Liver (tissue), 3 donors: ENCODE measurements at regions not wholly inside any gene's neighbourhood (a gene's known extent, or its start where the extent isn't known, plus 50 kb on each side); places are given as distances from the start of the nearest gene placed in this dataset.

Experiments used
- EGR1 ChIP-seq, 2 donors: IDR thresholded peaks; 2 replicates each; pipeline ENCODE4 v1.6.1; 2016 to 2018; ENCODE audit warnings: antibody characterized with exemption in 2 of 2, low read depth in 2 of 2
- TAF1 ChIP-seq: conservative IDR thresholded peaks from 2 replicates; pipeline ENCODE4 v1.6.1; 2016; ENCODE audit warnings: antibody characterized with exemption, mild to moderate bottlenecking
- YY1 ChIP-seq: IDR thresholded peaks from 2 replicates; pipeline ENCODE4 v1.6.1; 2016; ENCODE audit warnings: antibody characterized with exemption, mild to moderate bottlenecking
- TF ChIP-seq, protein P1 (sequence below): fragments of 150-350 bp; IDR thresholded peaks from 2 replicates; pipeline ENCODE4 v1.5.1; 2017; ENCODE audit warnings: improper control_type of control experiment, low read depth, low read length; ENCODE audit not compliant: missing input control
- TF ChIP-seq, protein P2 (sequence below): IDR thresholded peaks from 2 replicates; pipeline ENCODE4 v1.6.1; 2016; ENCODE audit warnings: antibody characterized with exemption, mild to moderate bottlenecking
- TF ChIP-seq, protein P3 (sequence below): IDR thresholded peaks from 2 replicates; pipeline ENCODE4 v1.6.1; 2016; ENCODE audit warnings: antibody characterized with exemption
- donor health status: healthy.
- donor health status: healthy.

DNA sequence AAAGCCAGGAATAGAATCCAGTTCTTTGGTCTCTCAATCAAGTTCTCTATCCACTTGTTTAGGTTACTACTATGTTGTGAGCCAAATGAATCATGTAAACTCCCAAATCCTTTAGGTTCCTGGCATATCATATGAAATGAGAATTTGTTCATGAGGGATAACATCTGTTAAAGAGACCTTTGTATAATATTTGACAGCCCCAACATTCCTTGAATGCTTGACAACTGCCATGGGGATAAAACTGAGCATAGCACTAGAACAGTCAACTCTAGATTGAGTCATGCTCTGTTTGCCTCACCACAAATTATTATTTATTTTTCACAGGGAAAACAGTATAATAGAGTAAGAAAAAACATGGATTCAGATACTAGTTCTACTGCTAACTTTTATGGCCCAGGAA lies 93.3 kb downstream of the NAA11 start:
- TF ChIP-seq YY1 (no peak), EGR1 (IDR thresholded peaks at IDR 0.05; ENCODE audit: low read depth in 2 of 2) (no peak), TAF1 (no peak)
- TF ChIP-seq, protein P1, sequence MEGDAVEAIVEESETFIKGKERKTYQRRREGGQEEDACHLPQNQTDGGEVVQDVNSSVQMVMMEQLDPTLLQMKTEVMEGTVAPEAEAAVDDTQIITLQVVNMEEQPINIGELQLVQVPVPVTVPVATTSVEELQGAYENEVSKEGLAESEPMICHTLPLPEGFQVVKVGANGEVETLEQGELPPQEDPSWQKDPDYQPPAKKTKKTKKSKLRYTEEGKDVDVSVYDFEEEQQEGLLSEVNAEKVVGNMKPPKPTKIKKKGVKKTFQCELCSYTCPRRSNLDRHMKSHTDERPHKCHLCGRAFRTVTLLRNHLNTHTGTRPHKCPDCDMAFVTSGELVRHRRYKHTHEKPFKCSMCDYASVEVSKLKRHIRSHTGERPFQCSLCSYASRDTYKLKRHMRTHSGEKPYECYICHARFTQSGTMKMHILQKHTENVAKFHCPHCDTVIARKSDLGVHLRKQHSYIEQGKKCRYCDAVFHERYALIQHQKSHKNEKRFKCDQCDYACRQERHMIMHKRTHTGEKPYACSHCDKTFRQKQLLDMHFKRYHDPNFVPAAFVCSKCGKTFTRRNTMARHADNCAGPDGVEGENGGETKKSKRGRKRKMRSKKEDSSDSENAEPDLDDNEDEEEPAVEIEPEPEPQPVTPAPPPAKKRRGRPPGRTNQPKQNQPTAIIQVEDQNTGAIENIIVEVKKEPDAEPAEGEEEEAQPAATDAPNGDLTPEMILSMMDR = no peak
- TF ChIP-seq, protein P2, sequence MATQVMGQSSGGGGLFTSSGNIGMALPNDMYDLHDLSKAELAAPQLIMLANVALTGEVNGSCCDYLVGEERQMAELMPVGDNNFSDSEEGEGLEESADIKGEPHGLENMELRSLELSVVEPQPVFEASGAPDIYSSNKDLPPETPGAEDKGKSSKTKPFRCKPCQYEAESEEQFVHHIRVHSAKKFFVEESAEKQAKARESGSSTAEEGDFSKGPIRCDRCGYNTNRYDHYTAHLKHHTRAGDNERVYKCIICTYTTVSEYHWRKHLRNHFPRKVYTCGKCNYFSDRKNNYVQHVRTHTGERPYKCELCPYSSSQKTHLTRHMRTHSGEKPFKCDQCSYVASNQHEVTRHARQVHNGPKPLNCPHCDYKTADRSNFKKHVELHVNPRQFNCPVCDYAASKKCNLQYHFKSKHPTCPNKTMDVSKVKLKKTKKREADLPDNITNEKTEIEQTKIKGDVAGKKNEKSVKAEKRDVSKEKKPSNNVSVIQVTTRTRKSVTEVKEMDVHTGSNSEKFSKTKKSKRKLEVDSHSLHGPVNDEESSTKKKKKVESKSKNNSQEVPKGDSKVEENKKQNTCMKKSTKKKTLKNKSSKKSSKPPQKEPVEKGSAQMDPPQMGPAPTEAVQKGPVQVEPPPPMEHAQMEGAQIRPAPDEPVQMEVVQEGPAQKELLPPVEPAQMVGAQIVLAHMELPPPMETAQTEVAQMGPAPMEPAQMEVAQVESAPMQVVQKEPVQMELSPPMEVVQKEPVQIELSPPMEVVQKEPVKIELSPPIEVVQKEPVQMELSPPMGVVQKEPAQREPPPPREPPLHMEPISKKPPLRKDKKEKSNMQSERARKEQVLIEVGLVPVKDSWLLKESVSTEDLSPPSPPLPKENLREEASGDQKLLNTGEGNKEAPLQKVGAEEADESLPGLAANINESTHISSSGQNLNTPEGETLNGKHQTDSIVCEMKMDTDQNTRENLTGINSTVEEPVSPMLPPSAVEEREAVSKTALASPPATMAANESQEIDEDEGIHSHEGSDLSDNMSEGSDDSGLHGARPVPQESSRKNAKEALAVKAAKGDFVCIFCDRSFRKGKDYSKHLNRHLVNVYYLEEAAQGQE = no peak
- TF ChIP-seq, protein P3, sequence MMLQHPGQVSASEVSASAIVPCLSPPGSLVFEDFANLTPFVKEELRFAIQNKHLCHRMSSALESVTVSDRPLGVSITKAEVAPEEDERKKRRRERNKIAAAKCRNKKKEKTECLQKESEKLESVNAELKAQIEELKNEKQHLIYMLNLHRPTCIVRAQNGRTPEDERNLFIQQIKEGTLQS = no peak
